DND-41 (cell line): ENCODE measurements at regions not wholly inside any gene's neighbourhood (a gene's known extent, or its start where the extent isn't known, plus 50 kb on each side); places are given as distances from the start of the nearest gene placed in this dataset.

Experiments used
- ATAC-seq: fragments of 200-7000 bp; cut with Tn5 transposase; 3 replicates; pipeline ENCODE4 v1.9.1; 2021; ENCODE audit warnings: low read depth; ENCODE audit not compliant: insufficient read depth
- DNase-seq: peaks from one replicate; pipeline ENCODE4 v3.0.0-alpha.2; 2020
- H2AFZ ChIP-seq: 2 replicates; pipeline ENCODE4 v1.6.0; 2012; ENCODE audit warnings: low read depth, low read length
- H3K27ac ChIP-seq: 2 replicates; pipeline ENCODE4 v1.5.1; 2012; ENCODE audit warnings: low read length, inconsistent platforms
- H3K27me3 ChIP-seq: fragments of 200-600 bp; sonication (generic); 2 replicates; pipeline ENCODE4 v1.6.0; 2012; ENCODE audit warnings: low read length, mild to moderate bottlenecking, inconsistent platforms; ENCODE audit not compliant: insufficient read depth, poor library complexity
- H3K36me3 ChIP-seq: 2 replicates; pipeline ENCODE4 v1.5.1; 2012; ENCODE audit warnings: low read length, inconsistent platforms; ENCODE audit not compliant: insufficient read depth
- H3K4me1 ChIP-seq: 2 replicates; pipeline ENCODE4 v1.5.1; 2012; ENCODE audit warnings: mild to moderate bottlenecking, low read length; ENCODE audit not compliant: insufficient read depth
- H3K4me2 ChIP-seq: 2 replicates; pipeline ENCODE4 v1.6.0; 2012; ENCODE audit warnings: mild to moderate bottlenecking, moderate library complexity, low read length, inconsistent platforms; ENCODE audit not compliant: insufficient read depth
- H3K4me3 ChIP-seq, 2 experiments: fragments of 200-600 bp in 1 of 2; shearing (Covaris generic) in 1 of 2; 2 replicates each; pipeline ENCODE4 v1.5.1; 2012 to 2016; ENCODE audit warnings: inconsistent platforms in 2 of 2, low read length in 2 of 2, mild to moderate bottlenecking in 2 of 2, low read depth in 1 of 2, moderate library complexity in 1 of 2
- H3K79me2 ChIP-seq: 2 replicates; pipeline ENCODE4 v1.6.0; 2012; ENCODE audit warnings: low read length, inconsistent platforms; ENCODE audit not compliant: insufficient read depth
- H3K9ac ChIP-seq: 2 replicates; pipeline ENCODE4 v1.6.0; 2012; ENCODE audit warnings: low read depth, mild to moderate bottlenecking, inconsistent platforms, low read length, moderate library complexity
- H3K9me3 ChIP-seq: 2 replicates; pipeline ENCODE4 v1.5.1; 2012; ENCODE audit warnings: low read length, moderate library complexity, mild to moderate bottlenecking, inconsistent platforms; ENCODE audit not compliant: insufficient read depth, severe bottlenecking
- H4K20me1 ChIP-seq: 2 replicates; pipeline ENCODE4 v1.6.0; 2012; ENCODE audit warnings: low read length; ENCODE audit not compliant: insufficient read depth
- EZH2 ChIP-seq: IDR thresholded peaks from 3 replicates; pipeline ENCODE4 v1.6.1; 2012; ENCODE audit warnings: borderline replicate concordance, low read depth, mild to moderate bottlenecking, moderate library complexity, low read length, inconsistent platforms; ENCODE audit not compliant: severe bottlenecking
- TF ChIP-seq, protein P1 (sequence below): IDR thresholded peaks from 2 replicates; pipeline ENCODE4 v1.5.1; 2012; ENCODE audit warnings: borderline replicate concordance, low read length, moderate library complexity, mild to moderate bottlenecking; ENCODE audit not compliant: poor library complexity, severe bottlenecking; ENCODE audit errors: extremely low read depth

DNA sequence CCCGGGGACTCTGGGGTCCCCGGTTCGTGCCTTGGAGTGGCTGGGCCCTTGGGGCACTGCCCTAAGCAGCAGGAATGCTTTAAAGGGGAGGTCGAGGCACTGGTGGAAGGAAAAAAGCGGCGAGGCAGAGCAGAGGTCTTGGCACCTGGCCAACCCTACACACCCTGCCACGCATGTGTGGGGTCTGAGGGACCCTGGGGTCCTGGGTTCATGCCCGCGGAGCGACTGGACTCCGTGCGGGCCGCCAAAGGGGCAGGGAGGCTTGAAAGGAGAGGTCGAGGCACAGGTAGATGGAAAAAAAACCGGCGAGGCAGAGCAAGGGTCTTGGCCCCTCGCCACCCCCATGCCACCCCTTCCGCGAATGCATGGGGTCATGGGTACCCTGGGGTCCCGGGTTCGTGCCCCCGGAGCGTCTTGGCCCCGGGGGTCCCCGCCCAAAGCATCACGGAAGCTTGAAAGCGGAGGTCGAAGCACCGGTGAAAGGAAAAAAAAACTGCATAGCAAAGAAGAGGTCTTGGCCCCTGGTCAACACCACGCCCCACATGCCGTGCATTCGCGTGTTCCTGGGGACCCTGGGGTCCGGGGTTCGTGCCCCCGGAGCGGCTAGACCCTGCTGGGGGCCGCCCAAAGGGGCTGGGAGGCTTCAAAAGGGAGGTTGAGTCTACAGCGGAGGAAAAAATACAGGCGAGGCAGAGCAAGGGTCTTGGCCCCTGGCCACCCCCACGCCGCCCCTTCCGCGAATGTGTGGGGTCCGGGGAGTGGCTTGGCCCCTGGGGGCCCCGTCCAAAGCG, 312.9 kb downstream of the ALG10 start:
- Histone ChIP-seq H3K4me1 (no peaks in the 10 kb centered on the region), H4K20me1 (no peaks in the 10 kb centered on the region), H3K4me2 (no peak overlapping the region), H3K36me3 (no peaks in the 10 kb centered on the region), H2AFZ (no peak overlapping the region), H3K9me3 (peaks cover 64% of the 10 kb centered on the region), H3K79me2 (no peaks in the 10 kb centered on the region), H3K27me3 (no peaks in the 10 kb centered on the region), H3K4me3 (no peak overlapping the region), H3K27ac (no peak overlapping the region), H3K9ac (no peak overlapping the region)
- ATAC-seq (no peak), DNase-seq (no peak)
- no peak for TF ChIP-seq EZH2
- TF ChIP-seq, protein P1, sequence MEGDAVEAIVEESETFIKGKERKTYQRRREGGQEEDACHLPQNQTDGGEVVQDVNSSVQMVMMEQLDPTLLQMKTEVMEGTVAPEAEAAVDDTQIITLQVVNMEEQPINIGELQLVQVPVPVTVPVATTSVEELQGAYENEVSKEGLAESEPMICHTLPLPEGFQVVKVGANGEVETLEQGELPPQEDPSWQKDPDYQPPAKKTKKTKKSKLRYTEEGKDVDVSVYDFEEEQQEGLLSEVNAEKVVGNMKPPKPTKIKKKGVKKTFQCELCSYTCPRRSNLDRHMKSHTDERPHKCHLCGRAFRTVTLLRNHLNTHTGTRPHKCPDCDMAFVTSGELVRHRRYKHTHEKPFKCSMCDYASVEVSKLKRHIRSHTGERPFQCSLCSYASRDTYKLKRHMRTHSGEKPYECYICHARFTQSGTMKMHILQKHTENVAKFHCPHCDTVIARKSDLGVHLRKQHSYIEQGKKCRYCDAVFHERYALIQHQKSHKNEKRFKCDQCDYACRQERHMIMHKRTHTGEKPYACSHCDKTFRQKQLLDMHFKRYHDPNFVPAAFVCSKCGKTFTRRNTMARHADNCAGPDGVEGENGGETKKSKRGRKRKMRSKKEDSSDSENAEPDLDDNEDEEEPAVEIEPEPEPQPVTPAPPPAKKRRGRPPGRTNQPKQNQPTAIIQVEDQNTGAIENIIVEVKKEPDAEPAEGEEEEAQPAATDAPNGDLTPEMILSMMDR: no peak

DNA sequence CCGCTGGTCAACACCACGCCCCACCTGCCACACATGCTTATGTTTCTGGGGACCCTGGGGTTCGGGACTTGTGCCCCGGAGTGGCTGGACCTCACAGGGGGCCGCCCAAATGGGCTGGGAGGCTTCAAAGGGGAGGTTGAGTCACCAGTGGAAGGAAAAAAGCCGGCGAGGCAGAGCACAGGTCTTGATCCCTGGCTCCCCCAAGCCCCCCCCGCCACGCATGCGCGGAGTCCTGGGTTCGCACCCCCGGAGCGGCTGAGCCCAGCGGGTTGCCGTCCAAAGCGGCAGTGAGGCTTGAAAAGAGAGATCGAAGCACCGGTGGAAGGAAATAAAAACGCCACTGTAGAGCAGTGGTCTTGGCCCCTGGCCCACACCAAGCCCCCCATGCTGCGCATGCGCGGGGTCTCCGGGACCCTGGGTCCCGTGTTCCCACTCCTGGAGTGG, 313.5 kb downstream of the ALG10 start:
- Histone ChIP-seq H3K27me3 (no peaks in the 10 kb centered on the region), H3K36me3 (no peaks in the 10 kb centered on the region), H3K9me3 (peaks cover 60% of the 10 kb centered on the region), H3K27ac (no peak overlapping the region), H3K4me2 (no peak overlapping the region), H3K9ac (no peak overlapping the region), H4K20me1 (no peaks in the 10 kb centered on the region), H3K79me2 (no peaks in the 10 kb centered on the region), H2AFZ (no peak overlapping the region), H3K4me3 (no peak overlapping the region), H3K4me1 (no peaks in the 10 kb centered on the region)
- TF ChIP-seq EZH2: no peak
- TF ChIP-seq, protein P1: no peak
- no peak for ATAC-seq
- DNase-seq: no peak

DNA sequence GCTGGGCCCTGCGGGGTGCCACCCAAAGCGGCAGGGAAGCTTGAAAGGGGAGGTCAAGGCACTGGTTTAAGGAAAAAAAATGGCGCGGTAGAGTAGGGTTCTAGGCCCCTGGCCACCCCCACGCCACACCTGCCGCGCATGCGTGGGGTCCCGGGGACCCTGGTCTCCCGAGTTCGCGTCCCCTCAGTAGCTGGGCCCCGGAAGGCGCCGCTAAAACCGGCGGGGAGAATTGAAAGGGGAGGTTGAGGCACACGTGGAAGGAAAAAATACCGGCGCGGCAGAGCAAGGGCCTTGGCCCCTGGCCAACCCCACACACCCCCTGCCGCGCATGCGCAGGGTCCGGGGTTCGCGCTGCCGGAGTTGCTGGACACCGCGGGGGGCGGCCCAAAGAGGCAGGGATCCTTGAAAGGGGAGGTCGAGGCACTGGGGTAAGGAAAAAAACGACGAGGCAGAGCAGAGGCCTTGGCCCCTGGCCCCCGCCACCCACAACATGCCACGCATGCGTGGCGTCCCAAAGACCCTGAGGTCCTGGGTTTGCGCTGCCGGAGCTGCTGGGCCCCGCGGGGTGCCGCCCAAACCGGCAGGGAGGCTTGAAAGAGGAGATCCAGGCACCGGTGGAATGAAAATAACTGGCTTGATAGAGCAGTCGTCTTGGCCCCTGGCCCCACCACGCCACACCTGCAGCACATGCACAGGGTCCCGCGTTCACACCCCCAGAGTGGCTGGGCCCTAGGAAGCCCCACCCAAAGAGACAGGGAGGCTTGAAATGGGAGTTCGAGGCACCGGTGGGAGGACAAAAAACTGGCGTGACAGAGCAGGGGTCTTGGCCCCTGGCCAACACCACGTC, 314.5 kb downstream of the ALG10 start:
- H3K4me2 ChIP-seq: no peak overlapping the region
- no peak overlapping the region for H3K9ac ChIP-seq
- DNase-seq (no peak), ATAC-seq (no peak)
- H3K4me1 ChIP-seq: no peaks in the 10 kb centered on the region
- H3K27ac ChIP-seq: no peak overlapping the region
- no peak overlapping the region for H3K4me3 ChIP-seq
- H3K9me3 ChIP-seq: peaks cover 54% of the 10 kb centered on the region
- no peaks in the 10 kb centered on the region for H3K27me3 ChIP-seq
- H3K79me2 ChIP-seq: no peaks in the 10 kb centered on the region
- no peak overlapping the region for H2AFZ ChIP-seq
- no peaks in the 10 kb centered on the region for H3K36me3 ChIP-seq
- H4K20me1 ChIP-seq: no peaks in the 10 kb centered on the region
- TF ChIP-seq, protein P1: no peak
- no peak for TF ChIP-seq EZH2
